H1 (cell line): ENCODE measurements at regions not wholly inside any gene's neighbourhood (a gene's known extent, or its start where the extent isn't known, plus 50 kb on each side); places are given as distances from the start of the nearest gene placed in this dataset.

Experiments
- CTBP2 ChIP-seq: IDR thresholded peaks from 2 replicates; pipeline ENCODE4 v1.7.0; 2011; ENCODE audit warnings: borderline replicate concordance, mild to moderate bottlenecking, moderate library complexity, mixed read lengths, low read length; ENCODE audit not compliant: insufficient read depth, insufficient read length
- HDAC2 ChIP-seq, 2 experiments: fragments of 300-600 bp in 1 of 2; sonication (generic) in 1 of 2; IDR thresholded peaks; 2 replicates each; pipeline ENCODE4 v1.6.1; 2011 to 2012; ENCODE audit warnings: low read depth in 2 of 2, low read length in 2 of 2, mild to moderate bottlenecking in 2 of 2, moderate library complexity in 2 of 2, borderline replicate concordance in 1 of 2, inconsistent platforms in 1 of 2
- KDM1A ChIP-seq: fragments of 200-600, 300-600 bp; sonication (generic); IDR thresholded peaks from 2 replicates; pipeline ENCODE4 v1.7.1; 2016; ENCODE audit warnings: mild to moderate bottlenecking, low read length, borderline replicate concordance
- POLR2AphosphoS5 ChIP-seq: IDR thresholded peaks from 2 replicates; pipeline ENCODE4 v1.6.1; 2011; ENCODE audit warnings: low read depth, low read length
- SAP30 ChIP-seq: fragments of 300-600 bp; sonication (generic); IDR thresholded peaks from 2 replicates; pipeline ENCODE4 v1.7.1; 2012; ENCODE audit warnings: low read length, moderate library complexity, mild to moderate bottlenecking, inconsistent platforms; ENCODE audit not compliant: insufficient read depth, insufficient replicate concordance
- SP2 ChIP-seq: IDR thresholded peaks from 2 replicates; pipeline ENCODE4 v1.6.1; 2012; ENCODE audit warnings: mild to moderate bottlenecking, low read length, inconsistent platforms

DNA sequence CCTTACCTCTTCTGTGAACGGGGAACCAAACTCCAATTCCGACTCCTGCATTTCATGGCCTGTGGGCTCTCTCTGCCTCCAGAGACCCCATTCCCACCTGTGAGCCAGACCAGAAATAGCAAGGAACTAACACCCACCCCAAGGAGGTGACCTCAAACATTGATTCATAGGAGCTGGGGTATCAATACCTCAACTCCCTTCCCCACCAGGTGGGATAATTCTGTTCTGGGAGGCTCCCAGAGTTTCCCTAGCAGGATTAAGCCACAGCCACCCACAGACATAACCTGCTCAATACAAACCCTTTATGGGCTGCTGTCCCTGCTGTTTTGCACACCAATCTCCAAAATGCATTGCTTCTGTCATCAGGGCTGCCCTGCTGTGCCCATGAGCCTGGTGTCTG is 59.6 kb upstream of the FOXF1 start:
- no peak for TF ChIP-seq HDAC2 (IDR thresholded peaks at IDR 0.05; ENCODE audit: borderline replicate concordance in 1 of 2, low read depth in 2 of 2, low read length in 2 of 2)
- TF ChIP-seq SAP30: no peak
- no peak for TF ChIP-seq CTBP2
- TF ChIP-seq KDM1A: no peak
- no peak for TF ChIP-seq SP2
- no peak for TF ChIP-seq POLR2AphosphoS5
